Astrocyte (in vitro differentiated cells and primary cell): ENCODE measurements at regions not wholly inside any gene's neighbourhood (a gene's known extent, or its start where the extent isn't known, plus 50 kb on each side); places are given as distances from the start of the nearest gene placed in this dataset.
"Not testable (repeated sequence)": the region's sequence is repeated elsewhere in the genome, so short reads cannot be mapped to it uniquely, and the experiment has no call there.

Experiments
- DNase-seq: peaks from one replicate; pipeline ENCODE4 v3.0.0-alpha.2; 2010; ENCODE audit warnings: low read depth
- FAIRE-seq: peaks from 2 replicates; lab custom pipeline; 2011; peaks lifted over from hg19 to GRCh38; lab: Jason Lieb, UNC
- H2AFZ ChIP-seq: 2 replicates; pipeline ENCODE4 v1.6.0; 2012; ENCODE audit warnings: low read depth, low read length, inconsistent platforms
- H3K27ac ChIP-seq: 2 replicates; pipeline ENCODE4 v1.5.1; 2011; ENCODE audit warnings: low read depth, low read length, inconsistent platforms
- H3K27me3 ChIP-seq: 2 replicates; pipeline ENCODE4 v1.6.0; 2011; ENCODE audit warnings: low read length, inconsistent platforms; ENCODE audit not compliant: insufficient read depth
- H3K36me3 ChIP-seq: 2 replicates; pipeline ENCODE4 v1.5.1; 2011; ENCODE audit warnings: low read length, inconsistent platforms; ENCODE audit not compliant: insufficient read depth
- H3K4me1 ChIP-seq: 2 replicates; pipeline ENCODE4 v1.5.1; 2011; ENCODE audit warnings: low read length, inconsistent platforms; ENCODE audit not compliant: insufficient read depth
- H3K4me2 ChIP-seq: 2 replicates; pipeline ENCODE4 v1.6.0; 2012; ENCODE audit warnings: low read length, inconsistent platforms
- H3K4me3 ChIP-seq: 2 replicates; pipeline ENCODE4 v1.5.1; 2011; ENCODE audit warnings: low read depth, mild to moderate bottlenecking, low read length, inconsistent platforms; ENCODE audit not compliant: insufficient read depth
- H3K79me2 ChIP-seq: 2 replicates; pipeline ENCODE4 v1.6.0; 2012; ENCODE audit warnings: mild to moderate bottlenecking, low read length, inconsistent platforms; ENCODE audit not compliant: insufficient read depth
- H3K9ac ChIP-seq: 2 replicates; pipeline ENCODE4 v1.6.0; 2012; ENCODE audit warnings: mild to moderate bottlenecking, low read length, inconsistent platforms
- H3K9me3 ChIP-seq: 2 replicates; pipeline ENCODE4 v1.5.1; 2012; ENCODE audit warnings: low read depth, mild to moderate bottlenecking, low read length, inconsistent platforms; ENCODE audit not compliant: insufficient read depth
- H4K20me1 ChIP-seq: 2 replicates; pipeline ENCODE4 v1.6.0; 2012; ENCODE audit warnings: low read length, inconsistent platforms; ENCODE audit not compliant: insufficient read depth
- H3K27ac Mint-ChIP-seq: one replicate; pipeline ENCODE4 v1.8.0; 2021; ENCODE audit warnings: mild to moderate bottlenecking, mixed read lengths; ENCODE audit not compliant: unreplicated experiment
- H3K27me3 Mint-ChIP-seq: one replicate; pipeline ENCODE4 v1.8.0; 2021; ENCODE audit warnings: low read depth, mixed read lengths; ENCODE audit not compliant: unreplicated experiment
- H3K36me3 Mint-ChIP-seq: one replicate; pipeline ENCODE4 v1.8.0; 2021; ENCODE audit warnings: low read depth, mixed read lengths; ENCODE audit not compliant: unreplicated experiment
- H3K4me1 Mint-ChIP-seq: one replicate; pipeline ENCODE4 v1.8.0; 2021; ENCODE audit warnings: low read depth, mixed read lengths; ENCODE audit not compliant: unreplicated experiment
- H3K4me3 Mint-ChIP-seq: one replicate; pipeline ENCODE4 v1.8.0; 2021; ENCODE audit warnings: mild to moderate bottlenecking, moderate library complexity, mixed read lengths; ENCODE audit not compliant: unreplicated experiment
- H3K9me3 Mint-ChIP-seq: one replicate; pipeline ENCODE4 v1.8.0; 2021; ENCODE audit warnings: mild to moderate bottlenecking, mixed read lengths; ENCODE audit not compliant: unreplicated experiment
- CTCF ChIP-seq: IDR thresholded peaks from 2 replicates; pipeline ENCODE4 v1.5.1; 2011; ENCODE audit warnings: low read depth, mild to moderate bottlenecking, inconsistent platforms, low read length, moderate library complexity; ENCODE audit not compliant: insufficient read depth
- EZH2 ChIP-seq: IDR thresholded peaks from 2 replicates; pipeline ENCODE4 v1.6.1; 2012; ENCODE audit warnings: mild to moderate bottlenecking, low read length, inconsistent platforms; ENCODE audit not compliant: insufficient read depth

GRCh38 chr20:29878281-29878741, 1379.2 kb upstream of the DEFB115 start:
- peaks cover 28% of the 10 kb centered on the region for H3K9me3 ChIP-seq
- H3K4me3 Mint-ChIP-seq = no peak overlapping the region

GRCh38 chr20:29878777-29879442, 1378.6 kb upstream of the DEFB115 start:
- H3K27me3 ChIP-seq = no peaks in the 10 kb centered on the region
- no peaks in the 10 kb centered on the region for H3K4me1 ChIP-seq
- peaks cover 26% of the 10 kb centered on the region for H3K9me3 ChIP-seq
- H3K4me1 Mint-ChIP-seq = no peaks in the 10 kb centered on the region
- DNase-seq (no peak), FAIRE-seq (no peak)
- no peaks in the 10 kb centered on the region for H3K36me3 ChIP-seq
- H4K20me1 ChIP-seq = no peaks in the 10 kb centered on the region
- no peak overlapping the region for H3K4me3 Mint-ChIP-seq
- no peaks in the 10 kb centered on the region for H3K36me3 Mint-ChIP-seq
- H3K9ac ChIP-seq = no peak overlapping the region
- no peak overlapping the region for H2AFZ ChIP-seq
- TF ChIP-seq CTCF (no peak), EZH2 (no peak)
- no peak overlapping the region for H3K27ac ChIP-seq
- no peaks in the 10 kb centered on the region for H3K79me2 ChIP-seq
- H3K27ac Mint-ChIP-seq = no peak overlapping the region
- peaks cover 35% of the 10 kb centered on the region for H3K9me3 Mint-ChIP-seq
- no peaks in the 10 kb centered on the region for H3K27me3 Mint-ChIP-seq
- no peak overlapping the region for H3K4me2 ChIP-seq
- no peak overlapping the region for H3K4me3 ChIP-seq

More at GRCh38 chr20:29878281-29878741, 1379.2 kb upstream of the DEFB115 start:
- Histone ChIP-seq H3K36me3 (no peaks in the 10 kb centered on the region), H3K79me2 (no peaks in the 10 kb centered on the region), H2AFZ (no peak overlapping the region), H3K4me1 (no peaks in the 10 kb centered on the region), H3K27me3 (no peaks in the 10 kb centered on the region), H3K9ac (no peak overlapping the region), H4K20me1 (no peaks in the 10 kb centered on the region), H3K4me3 (no peak overlapping the region), H3K27ac (no peak overlapping the region), H3K4me2 (peak overlapping the region; percentile 3)
- Mint-ChIP-seq H3K4me1 (no peaks in the 10 kb centered on the region), H3K36me3 (no peaks in the 10 kb centered on the region), H3K9me3 (peaks cover 35% of the 10 kb centered on the region), H3K27ac (no peak overlapping the region), H3K27me3 (no peaks in the 10 kb centered on the region)
- TF ChIP-seq EZH2 (no peak), CTCF (no peak)
- FAIRE-seq = no peak
- DNase-seq = no peak

- H3K36me3 Mint-ChIP-seq, H3K4me1 Mint-ChIP-seq, H3K4me3 ChIP-seq, H3K4me3 Mint-ChIP-seq, DNase-seq, H3K27me3 ChIP-seq, H3K36me3 ChIP-seq, H3K27ac Mint-ChIP-seq, H4K20me1 ChIP-seq, H2AFZ ChIP-seq, H3K79me2 ChIP-seq, H3K4me2 ChIP-seq, FAIRE-seq, H3K27me3 Mint-ChIP-seq, H3K9ac ChIP-seq, H3K27ac ChIP-seq, H3K4me1 ChIP-seq: not testable (repeated sequence)
- H3K9me3 Mint-ChIP-seq = peaks cover 32% of the 10 kb centered on the region
- H3K9me3 ChIP-seq = peaks cover 19% of the 10 kb centered on the region
These were observed 1376.4 kb upstream of the DEFB115 start for GRCh38 chr20:29881107-29881506.

- H3K27me3 Mint-ChIP-seq, H3K79me2 ChIP-seq, DNase-seq, H3K9me3 ChIP-seq, H3K4me3 Mint-ChIP-seq, H2AFZ ChIP-seq, H3K9ac ChIP-seq, H4K20me1 ChIP-seq, H3K4me1 ChIP-seq, H3K36me3 ChIP-seq, H3K4me3 ChIP-seq, FAIRE-seq, H3K27ac ChIP-seq, H3K4me1 Mint-ChIP-seq, H3K27me3 ChIP-seq, H3K27ac Mint-ChIP-seq, H3K4me2 ChIP-seq, H3K36me3 Mint-ChIP-seq: not testable (repeated sequence)
- peaks cover 29% of the 10 kb centered on the region for H3K9me3 Mint-ChIP-seq
These were observed 1373.8 kb upstream of the DEFB115 start for GRCh38 chr20:29883514-29884219.
